Neural progenitor cell (in vitro differentiated cells): ENCODE measurements at regions not wholly inside any gene's neighbourhood (a gene's known extent, or its start where the extent isn't known, plus 50 kb on each side); places are given as distances from the start of the nearest gene placed in this dataset.

Experiments
- DNase-seq: peaks from one replicate; pipeline ENCODE4 v3.0.0-alpha.2; 2016; ENCODE audit warnings: low spot score
- H2AFZ ChIP-seq: fragments of 200-600 bp; sonication (generic); replicated peaks from 2 replicates; pipeline ENCODE4 v1.6.1; 2016; ENCODE audit warnings: antibody characterized with exemption
- H3F3A ChIP-seq: fragments of 200-600 bp; sonication (generic); 2 replicates; pipeline ENCODE4 v1.6.1; 2016; ENCODE audit warnings: antibody characterized with exemption, low read depth
- H3K27ac ChIP-seq: fragments of 200-600 bp; sonication (generic); 2 replicates; pipeline ENCODE4 v1.5.1; 2016; ENCODE audit warnings: mild to moderate bottlenecking
- H3K27me3 ChIP-seq: fragments of 200-600 bp; sonication (generic); 2 replicates; pipeline ENCODE4 v1.6.1; 2016; ENCODE audit warnings: mild to moderate bottlenecking, moderate library complexity
- H3K36me3 ChIP-seq: fragments of 200-600 bp; sonication (generic); 2 replicates; pipeline ENCODE4 v1.5.1; 2016
- H3K4me1 ChIP-seq: fragments of 200-600 bp; sonication (generic); 2 replicates; pipeline ENCODE4 v1.6.1; 2016; ENCODE audit warnings: mixed run types
- H3K4me2 ChIP-seq: fragments of 200-600 bp; sonication (generic); 2 replicates; pipeline ENCODE4 v1.6.1; 2016
- H3K4me3 ChIP-seq: fragments of 200-600 bp; sonication (generic); 2 replicates; pipeline ENCODE4 v1.5.1; 2016
- H3K79me2 ChIP-seq: fragments of 200-600 bp; sonication (generic); 2 replicates; pipeline ENCODE4 v1.6.1; 2016; ENCODE audit warnings: low read depth
- H3K9ac ChIP-seq: fragments of 200-600 bp; sonication (generic); 2 replicates; pipeline ENCODE4 v1.6.1; 2016
- H3K9me3 ChIP-seq: fragments of 200-600 bp; sonication (generic); 2 replicates; pipeline ENCODE4 v1.5.1; 2016; ENCODE audit warnings: low read depth
- H4K20me1 ChIP-seq: fragments of 200-600 bp; sonication (generic); 2 replicates; pipeline ENCODE4 v1.6.1; 2016; ENCODE audit warnings: low read depth
- H3K27ac Mint-ChIP-seq: 3 replicates; pipeline ENCODE4 v1.8.0; 2021; ENCODE audit warnings: mixed read lengths
- H3K27me3 Mint-ChIP-seq: 2 replicates; pipeline ENCODE4 v1.8.0; 2022; ENCODE audit warnings: low read depth, mild to moderate bottlenecking, inconsistent platforms, moderate library complexity, mixed read lengths; ENCODE audit not compliant: insufficient read depth
- H3K36me3 Mint-ChIP-seq: 3 replicates; pipeline ENCODE4 v1.8.0; 2021; ENCODE audit warnings: mixed read lengths
- H3K4me1 Mint-ChIP-seq: 3 replicates; pipeline ENCODE4 v1.8.0; 2021; ENCODE audit warnings: mixed read lengths
- H3K4me3 Mint-ChIP-seq: 3 replicates; pipeline ENCODE4 v1.8.0; 2021; ENCODE audit warnings: mild to moderate bottlenecking, moderate library complexity, mixed read lengths
- H3K9me3 Mint-ChIP-seq: 3 replicates; pipeline ENCODE4 v1.8.0; 2020; ENCODE audit warnings: mixed read lengths
- CTCF ChIP-seq: fragments of 200-600 bp; sonication (generic); IDR thresholded peaks from 2 replicates; pipeline ENCODE4 v1.5.1; 2017; ENCODE audit warnings: antibody characterized with exemption, mild to moderate bottlenecking
- EZH2 ChIP-seq: fragments of 200-600 bp; sonication (generic); IDR thresholded peaks from 2 replicates; pipeline ENCODE4 v1.6.1; 2017; ENCODE audit warnings: antibody characterized with exemption, mild to moderate bottlenecking, moderate library complexity
- EZH2phosphoT487 ChIP-seq: fragments of 200-600 bp; sonication (generic); IDR thresholded peaks from 2 replicates; pipeline ENCODE4 v1.6.1; 2017; ENCODE audit warnings: antibody characterized with exemption

GRCh38 chr7:136072447-136072846 is 95.3 kb upstream of the MTPN start:
- Histone ChIP-seq H3K9me3 (no peaks in the 10 kb centered on the region), H3K4me1 (peaks cover 17% of the 10 kb centered on the region), H4K20me1 (no peaks in the 10 kb centered on the region), H3K79me2 (no peaks in the 10 kb centered on the region), H3K27me3 (no peaks in the 10 kb centered on the region), H3F3A (no peaks in the 10 kb centered on the region), H3K36me3 (no peaks in the 10 kb centered on the region), H3K9ac (no peak overlapping the region), H3K27ac (no peak overlapping the region), H3K4me3 (no peak overlapping the region), H3K4me2 (no peak overlapping the region), H2AFZ (no peak overlapping the region)
- no peak for TF ChIP-seq EZH2phosphoT487
- no peak for TF ChIP-seq CTCF
- no peak for TF ChIP-seq EZH2
- H3K9me3 Mint-ChIP-seq = no peaks in the 10 kb centered on the region
- H3K4me1 Mint-ChIP-seq = peaks cover 4% of the 10 kb centered on the region
- no peak for DNase-seq
- H3K27me3 Mint-ChIP-seq = no peaks in the 10 kb centered on the region
- no peak overlapping the region for H3K27ac Mint-ChIP-seq
- no peaks in the 10 kb centered on the region for H3K36me3 Mint-ChIP-seq
- H3K4me3 Mint-ChIP-seq = no peak overlapping the region

- H4K20me1 ChIP-seq = no peaks in the 10 kb centered on the region
- no peaks in the 10 kb centered on the region for H3K27me3 Mint-ChIP-seq
- TF ChIP-seq EZH2 (no peak), CTCF (no peak), EZH2phosphoT487 (no peak)
- peaks cover 17% of the 10 kb centered on the region for H3K4me1 ChIP-seq
- H3K27ac ChIP-seq = no peak overlapping the region
- H3K4me3 Mint-ChIP-seq = no peak overlapping the region
- no peak overlapping the region for H3K27ac Mint-ChIP-seq
- H3K4me3 ChIP-seq = no peak overlapping the region
- no peaks in the 10 kb centered on the region for H3K27me3 ChIP-seq
- H3K9ac ChIP-seq = no peak overlapping the region
- no peaks in the 10 kb centered on the region for H3K79me2 ChIP-seq
- no peaks in the 10 kb centered on the region for H3K36me3 ChIP-seq
- no peak for DNase-seq
- no peak overlapping the region for H2AFZ ChIP-seq
- no peaks in the 10 kb centered on the region for H3F3A ChIP-seq
- H3K4me1 Mint-ChIP-seq = peaks cover 4% of the 10 kb centered on the region
- no peaks in the 10 kb centered on the region for H3K9me3 Mint-ChIP-seq
- H3K4me2 ChIP-seq = no peak overlapping the region
- H3K9me3 ChIP-seq = no peaks in the 10 kb centered on the region
- no peaks in the 10 kb centered on the region for H3K36me3 Mint-ChIP-seq
These were observed 93.8 kb upstream of the MTPN start for GRCh38 chr7:136070736-136071505.

GRCh38 chr7:136069840-136070529 is 92.8 kb upstream of the MTPN start:
- TF ChIP-seq EZH2 = no peak
- no peak for TF ChIP-seq EZH2phosphoT487
- TF ChIP-seq CTCF = no peak
- H3K9ac ChIP-seq = no peak overlapping the region
- Mint-ChIP-seq H3K36me3 (no peaks in the 10 kb centered on the region), H3K4me3 (no peak overlapping the region), H3K4me1 (peaks cover 4% of the 10 kb centered on the region), H3K27ac (no peak overlapping the region), H3K27me3 (no peaks in the 10 kb centered on the region), H3K9me3 (no peaks in the 10 kb centered on the region)
- no peaks in the 10 kb centered on the region for H3K9me3 ChIP-seq
- H3K4me3 ChIP-seq = no peak overlapping the region
- H2AFZ ChIP-seq = no peak overlapping the region
- H3K4me1 ChIP-seq = peaks cover 16% of the 10 kb centered on the region
- no peaks in the 10 kb centered on the region for H3K27me3 ChIP-seq
- H4K20me1 ChIP-seq = no peaks in the 10 kb centered on the region
- H3K4me2 ChIP-seq = peak overlapping the region; percentile 19
- H3K27ac ChIP-seq = no peak overlapping the region
- no peaks in the 10 kb centered on the region for H3K36me3 ChIP-seq
- H3F3A ChIP-seq = no peaks in the 10 kb centered on the region
- DNase-seq = no peak
- no peaks in the 10 kb centered on the region for H3K79me2 ChIP-seq
